Glutamatergic neuron (in vitro differentiated cells): ENCODE measurements at regions not wholly inside any gene's neighbourhood (a gene's known extent, or its start where the extent isn't known, plus 50 kb on each side); places are given as distances from the start of the nearest gene placed in this dataset.

ENCODE experiments used
- DNase-seq: peaks from one replicate; pipeline ENCODE4 v3.0.0; 2022
- H3K27ac Mint-ChIP-seq: one replicate; pipeline ENCODE4 v1.8.0; 2020; ENCODE audit warnings: mild to moderate bottlenecking, mixed read lengths, inconsistent platforms; ENCODE audit not compliant: unreplicated experiment
- H3K27me3 Mint-ChIP-seq: one replicate; pipeline ENCODE4 v1.8.0; 2020; ENCODE audit warnings: mild to moderate bottlenecking, moderate library complexity, mixed read lengths, inconsistent platforms; ENCODE audit not compliant: unreplicated experiment
- H3K36me3 Mint-ChIP-seq: one replicate; pipeline ENCODE4 v1.8.0; 2020; ENCODE audit warnings: mild to moderate bottlenecking, mixed read lengths, inconsistent platforms; ENCODE audit not compliant: unreplicated experiment
- H3K4me1 Mint-ChIP-seq: one replicate; pipeline ENCODE4 v1.8.0; 2020; ENCODE audit warnings: mild to moderate bottlenecking, low read depth, mixed read lengths, inconsistent platforms; ENCODE audit not compliant: unreplicated experiment
- H3K4me3 Mint-ChIP-seq: one replicate; pipeline ENCODE4 v1.8.0; 2020; ENCODE audit warnings: mild to moderate bottlenecking, mixed read lengths, inconsistent platforms; ENCODE audit not compliant: unreplicated experiment
- H3K9me3 Mint-ChIP-seq: one replicate; pipeline ENCODE4 v1.8.0; 2020; ENCODE audit warnings: mild to moderate bottlenecking, moderate library complexity, mixed read lengths, inconsistent platforms; ENCODE audit not compliant: unreplicated experiment
- TF ChIP-seq, protein P1 (sequence below): fragments of 200-600 bp; sonication (generic); IDR thresholded peaks from one replicate; pipeline ENCODE4 v1.5.0; 2021; ENCODE audit not compliant: partially characterized antibody, unreplicated experiment

- Mint-ChIP-seq H3K36me3 (no peaks in the 10 kb centered on the region), H3K27ac (no peak overlapping the region), H3K27me3 (peaks cover 2% of the 10 kb centered on the region), H3K4me3 (no peak overlapping the region), H3K4me1 (no peaks in the 10 kb centered on the region), H3K9me3 (no peaks in the 10 kb centered on the region)
- DNase-seq, result no peak
- TF ChIP-seq, protein P1, sequence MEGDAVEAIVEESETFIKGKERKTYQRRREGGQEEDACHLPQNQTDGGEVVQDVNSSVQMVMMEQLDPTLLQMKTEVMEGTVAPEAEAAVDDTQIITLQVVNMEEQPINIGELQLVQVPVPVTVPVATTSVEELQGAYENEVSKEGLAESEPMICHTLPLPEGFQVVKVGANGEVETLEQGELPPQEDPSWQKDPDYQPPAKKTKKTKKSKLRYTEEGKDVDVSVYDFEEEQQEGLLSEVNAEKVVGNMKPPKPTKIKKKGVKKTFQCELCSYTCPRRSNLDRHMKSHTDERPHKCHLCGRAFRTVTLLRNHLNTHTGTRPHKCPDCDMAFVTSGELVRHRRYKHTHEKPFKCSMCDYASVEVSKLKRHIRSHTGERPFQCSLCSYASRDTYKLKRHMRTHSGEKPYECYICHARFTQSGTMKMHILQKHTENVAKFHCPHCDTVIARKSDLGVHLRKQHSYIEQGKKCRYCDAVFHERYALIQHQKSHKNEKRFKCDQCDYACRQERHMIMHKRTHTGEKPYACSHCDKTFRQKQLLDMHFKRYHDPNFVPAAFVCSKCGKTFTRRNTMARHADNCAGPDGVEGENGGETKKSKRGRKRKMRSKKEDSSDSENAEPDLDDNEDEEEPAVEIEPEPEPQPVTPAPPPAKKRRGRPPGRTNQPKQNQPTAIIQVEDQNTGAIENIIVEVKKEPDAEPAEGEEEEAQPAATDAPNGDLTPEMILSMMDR, result no peak
Measured at GRCh38 chr9:73689051-73689870, 537.6 kb downstream of the ANXA1 start.

- no peaks in the 10 kb centered on the region for H3K36me3 Mint-ChIP-seq
- no peaks in the 10 kb centered on the region for H3K4me1 Mint-ChIP-seq
- TF ChIP-seq, protein P1, result no peak
- DNase-seq, result no peak
- H3K27me3 Mint-ChIP-seq, result peaks cover 2% of the 10 kb centered on the region
- no peak overlapping the region for H3K4me3 Mint-ChIP-seq
- H3K27ac Mint-ChIP-seq, result no peak overlapping the region
- H3K9me3 Mint-ChIP-seq, result peaks cover 3% of the 10 kb centered on the region
Measured at GRCh38 chr9:73701415-73702057, 549.9 kb downstream of the ANXA1 start.

- DNase-seq, result no peak
- H3K9me3 Mint-ChIP-seq, result no peaks in the 10 kb centered on the region
- H3K27me3 Mint-ChIP-seq, result no peaks in the 10 kb centered on the region
- H3K4me1 Mint-ChIP-seq, result no peaks in the 10 kb centered on the region
- TF ChIP-seq, protein P1, result no peak
- no peak overlapping the region for H3K4me3 Mint-ChIP-seq
- H3K27ac Mint-ChIP-seq, result no peak overlapping the region
- H3K36me3 Mint-ChIP-seq, result no peaks in the 10 kb centered on the region
Measured at GRCh38 chr9:73714294-73714693, 562.6 kb downstream of the ANXA1 start.

DNA sequence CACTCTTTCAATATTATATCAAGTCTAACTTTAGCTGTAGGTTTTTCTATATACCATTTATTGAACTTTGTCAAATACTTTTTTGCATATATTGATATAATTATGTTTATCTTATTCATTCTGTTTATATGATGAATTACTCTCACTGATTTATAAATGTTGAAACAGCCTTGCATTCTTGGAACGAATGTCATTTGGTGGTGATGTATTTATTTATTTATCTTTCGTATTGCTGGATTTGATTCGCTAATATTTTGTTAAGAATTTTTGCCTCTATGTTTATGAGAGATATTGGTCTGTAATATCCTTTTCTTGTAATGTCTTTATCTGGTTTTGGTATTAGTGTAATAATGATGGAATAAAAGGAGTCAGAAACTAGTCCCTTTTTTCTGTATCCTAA, 563.9 kb downstream of the ANXA1 start:
- TF ChIP-seq, protein P1, result no peak
- no peaks in the 10 kb centered on the region for H3K36me3 Mint-ChIP-seq

DNA sequence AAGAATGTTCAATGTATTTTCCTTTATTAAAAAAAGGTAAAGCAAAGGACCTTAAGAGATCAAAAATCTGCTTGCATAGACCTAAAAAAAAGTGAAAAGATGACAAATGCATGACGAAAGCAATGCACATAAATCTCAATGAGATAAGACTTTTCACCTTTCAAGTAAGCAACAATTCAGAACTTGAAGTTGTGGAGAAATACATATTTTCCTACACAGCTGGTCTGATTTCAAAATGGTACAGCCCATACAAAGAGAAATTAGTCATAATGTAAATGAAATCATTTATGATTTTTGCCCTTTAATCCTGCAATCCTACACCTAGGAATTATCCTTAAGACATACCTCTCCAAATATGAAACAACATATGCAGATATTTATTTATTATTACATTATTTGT, 568.0 kb downstream of the ANXA1 start:
- no peaks in the 10 kb centered on the region for H3K4me1 Mint-ChIP-seq
- no peak for DNase-seq
- H3K9me3 Mint-ChIP-seq, result peaks cover 2% of the 10 kb centered on the region
- no peak overlapping the region for H3K4me3 Mint-ChIP-seq
- H3K27ac Mint-ChIP-seq, result no peak overlapping the region
- TF ChIP-seq, protein P1, result no peak
- H3K36me3 Mint-ChIP-seq, result no peaks in the 10 kb centered on the region
- no peaks in the 10 kb centered on the region for H3K27me3 Mint-ChIP-seq

More for the DNA sequence above, 563.9 kb downstream of the ANXA1 start:
- Mint-ChIP-seq H3K4me1 (no peaks in the 10 kb centered on the region), H3K9me3 (no peaks in the 10 kb centered on the region), H3K27me3 (no peaks in the 10 kb centered on the region), H3K4me3 (no peak overlapping the region), H3K27ac (no peak overlapping the region)
- DNase-seq, result no peak
